ENCODE measurements at regions not wholly inside any gene's neighbourhood (a gene's known extent, or its start where the extent isn't known, plus 50 kb on each side); places are given as distances from the start of the nearest gene placed in this dataset.
"Not testable (repeated sequence)": the region's sequence is repeated elsewhere in the genome, so short reads cannot be mapped to it uniquely, and the experiment has no call there.

GRCh38 chr10:36026081-36026480 lies 384.0 kb upstream of the FZD8 start:
- no peak for DNase-seq

- no peak for DNase-seq
Observed at GRCh38 chr10:36023939-36024338, 381.8 kb upstream of the FZD8 start.

GRCh38 chr10:36021096-36021495 lies 379.0 kb upstream of the FZD8 start:
- no peak for DNase-seq

- DNase-seq = no peak
Observed at GRCh38 chr10:36019749-36020148, 377.7 kb upstream of the FZD8 start.

- no peak for DNase-seq
Observed at GRCh38 chr10:36018996-36019395, 376.9 kb upstream of the FZD8 start.

GRCh38 chr10:36017137-36017536 lies 375.0 kb upstream of the FZD8 start:
- no peak for DNase-seq

GRCh38 chr10:36007369-36007768 lies 365.3 kb upstream of the FZD8 start:
- DNase-seq = no peak

GRCh38 chr10:36003688-36004087 lies 361.6 kb upstream of the FZD8 start:
- DNase-seq = no peak

- no peak for DNase-seq
Observed at GRCh38 chr10:36003031-36003600, 361.0 kb upstream of the FZD8 start.

GRCh38 chr10:36002445-36002844 lies 360.3 kb upstream of the FZD8 start:
- DNase-seq = no peak

- not testable (repeated sequence) for DNase-seq
Observed at GRCh38 chr10:36000754-36001153, 358.7 kb upstream of the FZD8 start.

GRCh38 chr10:35998026-35998425 lies 355.9 kb upstream of the FZD8 start:
- no peak for DNase-seq

- DNase-seq = no peak
Observed at GRCh38 chr10:35995485-35995884, 353.4 kb upstream of the FZD8 start.

GRCh38 chr10:35993591-35994515 lies 351.8 kb upstream of the FZD8 start:
- DNase-seq = no peak

GRCh38 chr10:35992107-35992506 lies 350.0 kb upstream of the FZD8 start:
- no peak for DNase-seq

- DNase-seq = no peak
Observed at GRCh38 chr10:35986756-35987502, 344.8 kb upstream of the FZD8 start.

- no peak for DNase-seq
Observed at GRCh38 chr10:35979116-35979515, 337.0 kb upstream of the FZD8 start.

- not testable (repeated sequence) for DNase-seq
Observed at GRCh38 chr10:35973912-35974591, 332.0 kb upstream of the FZD8 start.

- DNase-seq = no peak
Observed at GRCh38 chr10:35972275-35972674, 330.2 kb upstream of the FZD8 start.

- DNase-seq = no peak
Observed at GRCh38 chr10:35971397-35971796, 329.3 kb upstream of the FZD8 start.

- no peak for DNase-seq
Observed at GRCh38 chr10:35963685-35964084, 321.6 kb upstream of the FZD8 start.

GRCh38 chr10:35961501-35961900 lies 319.4 kb upstream of the FZD8 start:
- no peak for DNase-seq

- DNase-seq = no peak
Observed at GRCh38 chr10:35959252-35959651, 317.2 kb upstream of the FZD8 start.
